Medulla oblongata (tissue), 1 donor: ENCODE measurements at regions not wholly inside any gene's neighbourhood (a gene's known extent, or its start where the extent isn't known, plus 50 kb on each side); places are given as distances from the start of the nearest gene placed in this dataset.

Experiments used
- DNase-seq: peaks from one replicate; pipeline ENCODE4 v3.0.0-alpha.2; 2015; ENCODE audit errors: extremely low spot score

DNA sequence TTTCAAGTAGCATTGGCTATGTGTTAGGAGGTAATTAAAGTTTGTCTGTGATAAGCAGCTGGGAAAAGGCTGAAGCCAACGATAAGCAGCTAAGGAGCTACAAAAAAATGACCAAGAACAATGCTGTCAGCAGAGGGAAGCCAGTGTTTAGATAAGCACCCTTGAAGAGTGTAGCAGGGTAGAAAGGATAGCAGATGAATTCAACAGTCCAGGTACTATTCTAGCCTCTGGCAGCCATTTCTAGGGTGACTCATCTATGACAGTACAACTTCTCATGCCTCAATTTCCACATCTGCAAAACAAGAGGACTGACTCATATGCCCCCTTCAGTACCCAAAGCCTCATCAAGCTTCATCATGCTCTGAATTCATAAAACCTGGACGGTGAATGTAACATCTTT, 617.6 kb upstream of the UBE2E2 start:
- DNase-seq = no peak

- DNase-seq = no peak
Observed at GRCh38 chr3:22585911-22586310, 617.2 kb upstream of the UBE2E2 start.

GRCh38 chr3:22587446-22587845, 615.7 kb upstream of the UBE2E2 start:
- DNase-seq = no peak

DNA sequence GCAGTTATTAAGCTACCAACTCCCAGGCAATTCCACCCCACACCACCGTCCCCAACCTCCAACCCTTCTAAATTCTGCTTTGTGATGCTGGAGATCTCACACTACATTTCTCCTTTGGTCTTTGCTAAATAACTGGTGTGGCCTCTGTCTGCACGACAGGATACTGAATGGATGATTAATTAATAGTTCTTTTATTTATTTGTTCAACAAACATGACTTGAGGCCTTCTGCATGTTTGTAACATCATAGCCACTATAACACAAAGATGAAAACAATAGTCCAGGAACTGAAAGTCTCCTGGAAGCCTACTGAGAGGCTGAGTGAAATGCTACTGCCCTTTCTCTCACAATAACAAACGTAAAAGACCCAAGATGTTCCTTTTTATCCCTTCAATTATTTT, 609.5 kb upstream of the UBE2E2 start:
- no peak for DNase-seq

DNA sequence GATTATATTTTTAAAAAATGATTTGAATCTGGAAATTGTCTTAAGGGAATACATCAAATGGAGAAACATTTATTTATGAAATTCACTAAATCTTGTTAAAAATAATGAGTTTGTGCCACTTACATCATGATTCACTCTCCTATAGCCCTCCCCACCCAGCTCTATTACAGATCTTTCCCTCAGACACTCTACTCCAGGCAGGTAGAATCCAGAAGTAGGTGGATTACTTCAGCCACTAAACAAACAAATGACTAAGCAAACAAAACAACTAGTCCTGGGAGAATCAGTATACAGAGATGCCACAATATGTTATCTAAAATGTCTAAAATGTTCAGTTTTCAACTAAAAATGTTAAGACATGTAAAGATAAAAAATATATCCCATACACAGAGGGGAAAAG, 608.1 kb upstream of the UBE2E2 start:
- DNase-seq = no peak

DNA sequence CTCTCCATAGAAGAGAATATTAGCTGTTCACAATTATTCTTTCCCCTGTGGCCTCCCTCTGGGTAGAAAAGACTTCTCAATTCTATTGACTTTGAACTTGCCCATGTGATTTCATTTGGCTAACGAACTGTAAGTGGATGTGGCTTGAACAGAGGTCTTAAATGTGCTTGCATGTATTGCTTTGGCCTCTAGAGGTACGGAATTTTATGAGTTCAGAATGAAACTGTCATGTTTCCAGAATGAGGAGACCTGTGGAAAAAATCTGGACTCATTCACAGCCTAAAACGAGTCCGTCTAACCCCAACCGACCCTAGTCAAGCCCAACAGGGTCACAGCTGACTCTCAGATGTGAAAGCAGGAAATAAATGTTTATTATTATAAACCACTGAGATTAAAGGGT, 596.7 kb upstream of the UBE2E2 start:
- no peak for DNase-seq

- DNase-seq = no peak
Observed at GRCh38 chr3:22606938-22607337, 596.2 kb upstream of the UBE2E2 start.

GRCh38 chr3:22608093-22608492, 595.0 kb upstream of the UBE2E2 start:
- no peak for DNase-seq

DNA sequence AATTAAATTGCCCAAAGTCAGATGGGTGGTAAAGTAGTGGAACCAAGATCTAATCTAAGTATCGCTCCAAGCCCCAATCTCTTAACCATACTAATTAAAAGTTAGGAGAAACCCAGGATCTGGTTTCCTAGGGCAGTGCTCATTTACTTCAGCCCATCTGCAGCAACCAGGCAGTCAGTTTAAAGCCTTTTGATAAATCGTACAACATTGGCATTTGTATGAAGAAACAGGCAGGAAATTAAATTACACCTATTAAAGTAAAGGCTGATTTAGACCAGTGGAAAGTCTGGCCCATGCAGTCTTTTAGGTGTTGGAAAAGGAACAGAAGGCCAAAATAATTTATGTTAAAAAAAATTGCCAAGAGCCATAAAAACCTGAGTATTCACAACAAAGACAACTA, 594.4 kb upstream of the UBE2E2 start:
- DNase-seq = no peak

DNA sequence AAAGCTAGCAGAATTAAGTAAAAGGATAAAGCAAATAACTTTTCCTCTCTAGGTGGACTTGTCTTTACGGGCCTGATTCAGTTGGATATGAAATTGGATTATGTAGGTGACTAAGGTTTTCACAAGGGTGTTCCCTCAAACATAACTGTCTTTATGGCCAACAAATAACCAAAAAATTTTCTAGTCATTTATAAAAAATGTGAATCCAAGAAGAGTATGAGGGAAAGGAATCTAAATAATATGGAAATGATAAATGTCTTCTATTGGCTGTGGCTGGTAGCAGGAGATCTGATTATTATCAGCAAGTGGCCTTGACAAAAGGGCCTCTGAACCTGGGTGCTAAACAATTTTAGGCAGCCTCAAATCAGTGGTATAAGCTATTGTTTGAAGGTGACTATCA, 594.0 kb upstream of the UBE2E2 start:
- no peak for DNase-seq

DNA sequence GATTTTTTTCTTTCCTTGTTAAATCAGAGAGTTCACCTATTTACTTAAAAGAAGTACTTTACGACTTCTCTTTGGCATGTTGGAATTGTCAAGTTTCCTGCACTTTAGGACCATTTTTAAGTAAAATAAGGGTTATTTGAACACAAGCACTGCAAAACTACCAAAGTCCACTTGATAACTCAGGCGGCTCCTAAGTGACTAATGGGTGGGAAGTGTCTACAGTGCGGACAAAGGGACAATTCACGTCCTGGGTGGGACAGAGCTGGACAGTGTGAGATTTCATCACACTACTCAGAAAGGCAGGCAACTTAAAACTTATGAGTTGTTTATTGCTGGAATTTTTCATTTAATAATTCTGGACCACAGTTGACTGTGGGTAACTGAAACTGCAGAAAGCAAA, 590.2 kb upstream of the UBE2E2 start:
- no peak for DNase-seq

GRCh38 chr3:22615790-22616189, 587.3 kb upstream of the UBE2E2 start:
- no peak for DNase-seq

DNA sequence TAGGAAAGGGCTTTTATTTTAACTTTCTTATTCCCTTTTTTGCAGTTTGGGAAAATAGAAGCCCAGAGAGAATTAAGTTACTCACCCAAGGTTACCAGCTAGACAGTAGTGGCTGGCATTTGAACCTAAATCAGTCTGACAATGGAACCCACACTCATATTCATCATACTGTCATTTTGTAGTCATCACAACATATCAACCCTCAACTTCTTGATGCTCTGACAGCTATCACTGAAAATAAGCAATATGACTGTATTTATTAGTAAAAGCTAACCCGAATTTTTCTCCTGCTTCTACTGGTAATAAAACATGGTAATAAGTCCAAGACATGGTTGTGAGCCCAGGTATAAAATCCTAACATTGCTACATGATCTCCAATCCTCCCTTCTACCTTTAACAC, 585.8 kb upstream of the UBE2E2 start:
- no peak for DNase-seq

GRCh38 chr3:22620498-22620897, 582.6 kb upstream of the UBE2E2 start:
- DNase-seq = no peak

- no peak for DNase-seq
Observed at GRCh38 chr3:22621205-22621809, 581.8 kb upstream of the UBE2E2 start.

DNA sequence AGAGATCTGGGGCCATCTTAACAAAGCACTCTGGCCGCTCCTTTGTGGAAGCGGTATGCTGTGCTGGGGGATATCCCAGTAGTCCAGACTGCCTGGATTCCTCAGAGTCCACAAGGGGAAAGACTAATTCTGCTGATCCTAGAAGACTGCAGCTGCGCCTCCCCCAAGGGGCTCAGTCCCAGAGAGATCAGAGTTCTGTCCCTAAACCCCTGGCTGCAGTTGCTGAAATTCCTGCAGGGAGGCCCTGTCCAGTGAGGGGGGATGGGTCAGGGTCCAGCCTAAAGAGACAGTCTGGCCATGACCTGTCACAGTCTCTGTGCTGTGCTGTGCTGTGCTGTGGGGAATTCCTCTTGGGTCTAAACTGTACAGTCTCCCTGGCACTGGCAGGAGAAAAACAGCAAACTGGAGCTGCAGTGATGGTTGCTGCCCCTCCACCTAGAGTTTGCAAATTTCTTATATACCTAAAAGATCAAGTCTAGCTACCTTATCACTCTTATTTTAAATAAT, 575.1 kb upstream of the UBE2E2 start:
- no peak for DNase-seq

DNA sequence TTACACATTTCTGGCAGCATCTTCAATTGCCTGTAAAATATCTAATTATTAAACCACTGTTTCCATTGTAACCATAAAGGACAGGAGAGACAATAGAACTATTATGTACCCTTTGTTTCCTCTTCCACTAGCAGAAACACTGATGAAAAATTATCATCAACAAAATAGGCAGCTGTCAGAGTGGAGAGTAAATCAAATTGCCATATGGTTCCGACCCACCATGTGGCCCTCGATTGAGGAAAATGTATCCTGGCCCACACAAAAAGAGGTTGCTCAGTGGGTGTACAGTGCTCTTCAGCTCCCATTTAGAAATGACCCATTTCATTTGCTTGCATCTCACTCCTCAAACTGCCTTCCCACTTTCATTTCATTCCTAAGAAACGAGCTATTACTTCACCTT, 570.6 kb upstream of the UBE2E2 start:
- DNase-seq = no peak

GRCh38 chr3:22634433-22634832, 568.7 kb upstream of the UBE2E2 start:
- DNase-seq = no peak

GRCh38 chr3:22659651-22660475, 543.3 kb upstream of the UBE2E2 start:
- DNase-seq = no peak

- DNase-seq = no peak
Observed at GRCh38 chr3:22660606-22661005, 542.5 kb upstream of the UBE2E2 start.

- DNase-seq = no peak
Observed at GRCh38 chr3:22661121-22661700, 541.9 kb upstream of the UBE2E2 start.

GRCh38 chr3:22665528-22665927, 537.6 kb upstream of the UBE2E2 start:
- no peak for DNase-seq

DNA sequence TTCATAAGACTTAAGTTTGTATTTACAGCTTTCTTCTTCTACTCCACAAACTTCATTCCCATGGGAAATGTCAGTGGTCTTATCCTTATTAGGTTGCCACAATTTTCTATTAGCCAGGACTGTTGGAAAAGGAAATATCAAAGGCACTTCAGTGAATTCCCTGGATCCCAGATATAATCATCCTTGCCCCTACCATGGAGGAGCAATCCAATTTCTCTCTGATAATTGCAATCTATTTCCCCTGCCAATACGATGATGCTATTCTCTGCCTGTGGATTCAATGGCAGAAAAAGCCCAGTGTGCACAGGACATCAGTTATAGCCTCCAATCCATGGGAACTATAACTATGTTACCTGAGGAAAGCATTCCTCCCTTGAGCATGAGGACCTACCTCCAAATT, 536.4 kb upstream of the UBE2E2 start:
- no peak for DNase-seq
